ENCODE measurements at regions not wholly inside any gene's neighbourhood (a gene's known extent, or its start where the extent isn't known, plus 50 kb on each side); places are given as distances from the start of the nearest gene placed in this dataset.

GRCh38 chr3:177516158-177517011 is 319.1 kb upstream of the TBL1XR1 start (continued):
- TF ChIP-seq TRIM24 (CRISPR knock-in tag; IDR thresholded peaks at IDR 0.05) (no peak), FIP1L1 (IDR thresholded peaks at IDR 0.05; ENCODE audit: borderline replicate concordance, insufficient read depth, low read depth, low read length) (no peak), SP140L (CRISPR knock-in tag; IDR thresholded peaks at IDR 0.05; ENCODE audit: borderline replicate concordance) (no peak), KLF9 (CRISPR knock-in tag; IDR thresholded peaks at IDR 0.05; ENCODE audit: low read depth) (no peak), SIN3B (IDR thresholded peaks at IDR 0.05; ENCODE audit: low read length) (no peak), CBFB (CRISPR knock-in tag; IDR thresholded peaks at IDR 0.05) (no peak), ZNF577 (CRISPR knock-in tag; IDR thresholded peaks at IDR 0.05; ENCODE audit: borderline replicate concordance, low read depth) (no peak), ZBTB8A (CRISPR knock-in tag; IDR thresholded peaks at IDR 0.05; ENCODE audit: borderline replicate concordance, low read depth) (no peak), HMGXB3 (CRISPR knock-in tag; IDR thresholded peaks at IDR 0.05; ENCODE audit: borderline replicate concordance) (0 out of 2 replicates have a peak, but pooled peaks have one; percentile 18), MEF2D (CRISPR knock-in tag; IDR thresholded peaks at IDR 0.05) (peak; percentile 88), KMT2A (CRISPR knock-in tag; IDR thresholded peaks at IDR 0.05) (no peak), KLF6 (CRISPR knock-in tag; IDR thresholded peaks at IDR 0.05) (no peak), GABPA (IDR thresholded peaks at IDR 0.05; ENCODE audit: low read depth, low read length) (no peak), GABPA (CRISPR knock-in tag; IDR thresholded peaks at IDR 0.05; ENCODE audit: low read depth) (no peak), MTF2 (CRISPR knock-in tag; IDR thresholded peaks at IDR 0.05; ENCODE audit: borderline replicate concordance) (no peak), HHEX (CRISPR knock-in tag; IDR thresholded peaks at IDR 0.05) (no peak), ZNF160 (CRISPR knock-in tag; IDR thresholded peaks at IDR 0.05) (no peak), MYNN (CRISPR knock-in tag; IDR thresholded peaks at IDR 0.05; ENCODE audit: low read depth) (no peak), ZNF557 (CRISPR knock-in tag; IDR thresholded peaks at IDR 0.05) (no peak), NFIB (CRISPR knock-in tag; IDR thresholded peaks at IDR 0.05; ENCODE audit: borderline replicate concordance) (no peak), RBFOX2 (IDR thresholded peaks at IDR 0.05; ENCODE audit: low read depth, low read length) (no peak), ZNF605 (CRISPR knock-in tag; IDR thresholded peaks at IDR 0.05) (no peak), PAWR (CRISPR knock-in tag; IDR thresholded peaks at IDR 0.05; ENCODE audit: borderline replicate concordance) (no peak)
- TF ChIP-seq, protein P1, sequence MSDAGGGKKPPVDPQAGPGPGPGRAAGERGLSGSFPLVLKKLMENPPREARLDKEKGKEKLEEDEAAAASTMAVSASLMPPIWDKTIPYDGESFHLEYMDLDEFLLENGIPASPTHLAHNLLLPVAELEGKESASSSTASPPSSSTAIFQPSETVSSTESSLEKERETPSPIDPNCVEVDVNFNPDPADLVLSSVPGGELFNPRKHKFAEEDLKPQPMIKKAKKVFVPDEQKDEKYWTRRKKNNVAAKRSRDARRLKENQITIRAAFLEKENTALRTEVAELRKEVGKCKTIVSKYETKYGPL (CRISPR knock-in tag; IDR thresholded peaks at IDR 0.05), result no peak
- TF ChIP-seq, protein P2, sequence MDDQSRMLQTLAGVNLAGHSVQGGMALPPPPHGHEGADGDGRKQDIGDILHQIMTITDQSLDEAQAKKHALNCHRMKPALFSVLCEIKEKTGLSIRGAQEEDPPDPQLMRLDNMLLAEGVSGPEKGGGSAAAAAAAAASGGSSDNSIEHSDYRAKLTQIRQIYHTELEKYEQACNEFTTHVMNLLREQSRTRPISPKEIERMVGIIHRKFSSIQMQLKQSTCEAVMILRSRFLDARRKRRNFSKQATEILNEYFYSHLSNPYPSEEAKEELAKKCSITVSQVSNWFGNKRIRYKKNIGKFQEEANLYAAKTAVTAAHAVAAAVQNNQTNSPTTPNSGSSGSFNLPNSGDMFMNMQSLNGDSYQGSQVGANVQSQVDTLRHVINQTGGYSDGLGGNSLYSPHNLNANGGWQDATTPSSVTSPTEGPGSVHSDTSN (CRISPR knock-in tag; IDR thresholded peaks at IDR 0.05; ENCODE audit: borderline replicate concordance), result no peak
